K562 (cell line): ENCODE measurements at regions not wholly inside any gene's neighbourhood (a gene's known extent, or its start where the extent isn't known, plus 50 kb on each side); places are given as distances from the start of the nearest gene placed in this dataset.

Source experiments
- CBFB ChIP-seq: sonication (generic); formaldehyde crosslinking; IDR thresholded peaks from 2 replicates; pipeline ENCODE4 v1.4.0; 2020; ENCODE audit warnings: mild to moderate bottlenecking, missing genetic modification reagents
- CHD4 ChIP-seq: fragments of 200-600 bp; sonication (generic); IDR thresholded peaks from 3 replicates; pipeline ENCODE4 v1.6.1; 2012; ENCODE audit warnings: low read depth, mild to moderate bottlenecking, mixed read lengths, low read length, inconsistent platforms; ENCODE audit not compliant: insufficient read depth, insufficient replicate concordance, poor library complexity, severe bottlenecking
- EZH2 ChIP-seq: IDR thresholded peaks from 2 replicates; pipeline ENCODE4 v1.6.1; 2012; ENCODE audit warnings: low read depth, mild to moderate bottlenecking, inconsistent platforms, low read length, borderline replicate concordance
- MYC ChIP-seq, 2 experiments: fragments of 250-450 bp in 1 of 2; sonication (Bioruptor Pico) in 1 of 2; IDR thresholded peaks; 2 replicates each; pipeline versions ENCODE4 v1.5.1 to v1.6.1; 2012 to 2021; ENCODE audit warnings: low read depth in 2 of 2, borderline replicate concordance in 1 of 2, improper control_type of control experiment in 1 of 2, low read length in 1 of 2, mild to moderate bottlenecking in 1 of 2, moderate library complexity in 1 of 2
- NR2C1 ChIP-seq, 2 experiments: fragments of 450-650 bp; IDR thresholded peaks; 2 replicates each; pipeline ENCODE4 v1.6.1; 2017; ENCODE audit warnings: mild to moderate bottlenecking in 2 of 2, antibody characterized with exemption in 1 of 2, inconsistent platforms in 1 of 2, missing compliant biosample characterization in 1 of 2, missing genetic modification characterization in 1 of 2
- POLR2A ChIP-seq: fragments of 450-650 bp; conservative IDR thresholded peaks from 2 replicates; pipeline ENCODE4 v1.6.1; 2016
- SETDB1 ChIP-seq: IDR thresholded peaks from one replicate; pipeline ENCODE4 v1.6.1; 2012; ENCODE audit warnings: low read length, control low read depth, inconsistent platforms
- SMAD3 ChIP-seq: fragments of 450-650 bp; formaldehyde crosslinking; conservative IDR thresholded peaks from 2 replicates; pipeline ENCODE4 v1.4.0; 2020; ENCODE audit warnings: mild to moderate bottlenecking
- ZNF280A ChIP-seq: fragments of 450-650 bp; IDR thresholded peaks from 2 replicates; pipeline ENCODE4 v1.6.1; 2018; ENCODE audit warnings: mild to moderate bottlenecking, low read depth; ENCODE audit not compliant: partially characterized antibody
- ZNF384 ChIP-seq: IDR thresholded peaks from 2 replicates; pipeline ENCODE4 v1.6.1; 2012; ENCODE audit warnings: low read depth, low read length, improper control_type of control experiment
- TF ChIP-seq, protein P1 (sequence below): sonication (generic); formaldehyde crosslinking; IDR thresholded peaks from 2 replicates; pipeline ENCODE4 v1.8.0; 2022; ENCODE audit warnings: missing genetic modification reagents, mild to moderate bottlenecking, borderline replicate concordance
- TF ChIP-seq, protein P2 (sequence below), 3 experiments: IDR thresholded peaks in 2 of 3; conservative IDR thresholded peaks in 1 of 3; 2 replicates each; pipeline ENCODE4 v1.5.1; 2011 to 2012; ENCODE audit warnings: low read length in 3 of 3, mild to moderate bottlenecking in 3 of 3, control low read depth in 2 of 3, improper control_type of control experiment in 1 of 3, inconsistent platforms in 1 of 3, low read depth in 1 of 3, mixed read lengths in 1 of 3, moderate library complexity in 1 of 3; ENCODE audit not compliant: insufficient read depth in 2 of 3
- TF ChIP-seq, protein P3 (sequence below): sonication (generic); formaldehyde crosslinking; IDR thresholded peaks from 2 replicates; pipeline ENCODE4 v1.8.1; 2022; ENCODE audit warnings: missing genetic modification reagents
- TF ChIP-seq, protein P4 (sequence below): sonication (generic); formaldehyde crosslinking; IDR thresholded peaks from 2 replicates; pipeline ENCODE4 v1.8.0; 2023; ENCODE audit warnings: mild to moderate bottlenecking, missing genetic modification reagents

DNA sequence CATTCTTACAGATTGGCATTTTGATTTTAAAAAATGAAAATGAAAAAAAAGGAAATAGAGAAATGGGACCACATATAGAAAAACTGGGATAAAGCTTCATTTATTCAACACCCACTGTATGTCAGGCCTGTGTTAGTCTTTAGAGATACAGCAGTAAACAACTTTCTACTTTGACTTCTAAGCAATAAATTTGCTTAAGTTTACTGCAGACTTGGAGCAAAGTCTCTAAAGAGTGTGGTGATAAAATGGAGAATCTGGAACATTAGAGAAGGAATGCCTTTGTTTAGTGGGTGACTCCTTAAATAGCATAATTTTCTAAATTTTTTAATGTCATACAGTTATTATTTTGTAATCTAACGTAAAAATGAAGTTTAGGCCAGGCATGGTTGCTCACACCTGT lies 80.7 kb upstream of the CNKSR3 start:
- no peak for TF ChIP-seq SMAD3 (CRISPR knock-in tag)
- no peak for TF ChIP-seq MYC (IDR thresholded peaks at IDR 0.05; ENCODE audit: low read depth, low read length)
- no peak for TF ChIP-seq MYC (CRISPR knock-in tag; IDR thresholded peaks at IDR 0.05; ENCODE audit: borderline replicate concordance, low read depth)
- TF ChIP-seq, protein P1, sequence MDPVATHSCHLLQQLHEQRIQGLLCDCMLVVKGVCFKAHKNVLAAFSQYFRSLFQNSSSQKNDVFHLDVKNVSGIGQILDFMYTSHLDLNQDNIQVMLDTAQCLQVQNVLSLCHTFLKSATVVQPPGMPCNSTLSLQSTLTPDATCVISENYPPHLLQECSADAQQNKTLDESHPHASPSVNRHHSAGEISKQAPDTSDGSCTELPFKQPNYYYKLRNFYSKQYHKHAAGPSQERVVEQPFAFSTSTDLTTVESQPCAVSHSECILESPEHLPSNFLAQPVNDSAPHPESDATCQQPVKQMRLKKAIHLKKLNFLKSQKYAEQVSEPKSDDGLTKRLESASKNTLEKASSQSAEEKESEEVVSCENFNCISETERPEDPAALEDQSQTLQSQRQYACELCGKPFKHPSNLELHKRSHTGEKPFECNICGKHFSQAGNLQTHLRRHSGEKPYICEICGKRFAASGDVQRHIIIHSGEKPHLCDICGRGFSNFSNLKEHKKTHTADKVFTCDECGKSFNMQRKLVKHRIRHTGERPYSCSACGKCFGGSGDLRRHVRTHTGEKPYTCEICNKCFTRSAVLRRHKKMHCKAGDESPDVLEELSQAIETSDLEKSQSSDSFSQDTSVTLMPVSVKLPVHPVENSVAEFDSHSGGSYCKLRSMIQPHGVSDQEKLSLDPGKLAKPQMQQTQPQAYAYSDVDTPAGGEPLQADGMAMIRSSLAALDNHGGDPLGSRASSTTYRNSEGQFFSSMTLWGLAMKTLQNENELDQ: no peak
- TF ChIP-seq, protein P2, sequence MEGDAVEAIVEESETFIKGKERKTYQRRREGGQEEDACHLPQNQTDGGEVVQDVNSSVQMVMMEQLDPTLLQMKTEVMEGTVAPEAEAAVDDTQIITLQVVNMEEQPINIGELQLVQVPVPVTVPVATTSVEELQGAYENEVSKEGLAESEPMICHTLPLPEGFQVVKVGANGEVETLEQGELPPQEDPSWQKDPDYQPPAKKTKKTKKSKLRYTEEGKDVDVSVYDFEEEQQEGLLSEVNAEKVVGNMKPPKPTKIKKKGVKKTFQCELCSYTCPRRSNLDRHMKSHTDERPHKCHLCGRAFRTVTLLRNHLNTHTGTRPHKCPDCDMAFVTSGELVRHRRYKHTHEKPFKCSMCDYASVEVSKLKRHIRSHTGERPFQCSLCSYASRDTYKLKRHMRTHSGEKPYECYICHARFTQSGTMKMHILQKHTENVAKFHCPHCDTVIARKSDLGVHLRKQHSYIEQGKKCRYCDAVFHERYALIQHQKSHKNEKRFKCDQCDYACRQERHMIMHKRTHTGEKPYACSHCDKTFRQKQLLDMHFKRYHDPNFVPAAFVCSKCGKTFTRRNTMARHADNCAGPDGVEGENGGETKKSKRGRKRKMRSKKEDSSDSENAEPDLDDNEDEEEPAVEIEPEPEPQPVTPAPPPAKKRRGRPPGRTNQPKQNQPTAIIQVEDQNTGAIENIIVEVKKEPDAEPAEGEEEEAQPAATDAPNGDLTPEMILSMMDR (IDR thresholded peaks at IDR 0.05 in 2 of 3, conservative IDR thresholded peaks at IDR 0.05 in 1 of 3; ENCODE audit: insufficient read depth in 2 of 3, low read depth in 1 of 3, low read length in 3 of 3): no peak
- TF ChIP-seq CBFB (CRISPR knock-in tag): no peak
- no peak for TF ChIP-seq SETDB1
- no peak for TF ChIP-seq EZH2
- no peak for TF ChIP-seq POLR2A
- no peak for TF ChIP-seq CHD4
- TF ChIP-seq ZNF280A: no peak
- TF ChIP-seq NR2C1 (IDR thresholded peaks at IDR 0.05): no peak
- no peak for TF ChIP-seq NR2C1 (tag; IDR thresholded peaks at IDR 0.05)
- TF ChIP-seq, protein P3, sequence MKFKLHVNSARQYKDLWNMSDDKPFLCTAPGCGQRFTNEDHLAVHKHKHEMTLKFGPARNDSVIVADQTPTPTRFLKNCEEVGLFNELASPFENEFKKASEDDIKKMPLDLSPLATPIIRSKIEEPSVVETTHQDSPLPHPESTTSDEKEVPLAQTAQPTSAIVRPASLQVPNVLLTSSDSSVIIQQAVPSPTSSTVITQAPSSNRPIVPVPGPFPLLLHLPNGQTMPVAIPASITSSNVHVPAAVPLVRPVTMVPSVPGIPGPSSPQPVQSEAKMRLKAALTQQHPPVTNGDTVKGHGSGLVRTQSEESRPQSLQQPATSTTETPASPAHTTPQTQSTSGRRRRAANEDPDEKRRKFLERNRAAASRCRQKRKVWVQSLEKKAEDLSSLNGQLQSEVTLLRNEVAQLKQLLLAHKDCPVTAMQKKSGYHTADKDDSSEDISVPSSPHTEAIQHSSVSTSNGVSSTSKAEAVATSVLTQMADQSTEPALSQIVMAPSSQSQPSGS (CRISPR knock-in tag): no peak
- TF ChIP-seq, protein P4, sequence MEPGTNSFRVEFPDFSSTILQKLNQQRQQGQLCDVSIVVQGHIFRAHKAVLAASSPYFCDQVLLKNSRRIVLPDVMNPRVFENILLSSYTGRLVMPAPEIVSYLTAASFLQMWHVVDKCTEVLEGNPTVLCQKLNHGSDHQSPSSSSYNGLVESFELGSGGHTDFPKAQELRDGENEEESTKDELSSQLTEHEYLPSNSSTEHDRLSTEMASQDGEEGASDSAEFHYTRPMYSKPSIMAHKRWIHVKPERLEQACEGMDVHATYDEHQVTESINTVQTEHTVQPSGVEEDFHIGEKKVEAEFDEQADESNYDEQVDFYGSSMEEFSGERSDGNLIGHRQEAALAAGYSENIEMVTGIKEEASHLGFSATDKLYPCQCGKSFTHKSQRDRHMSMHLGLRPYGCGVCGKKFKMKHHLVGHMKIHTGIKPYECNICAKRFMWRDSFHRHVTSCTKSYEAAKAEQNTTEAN: no peak
- TF ChIP-seq ZNF384: no peak
